Erythroblast (primary cell): ENCODE measurements at regions not wholly inside any gene's neighbourhood (a gene's known extent, or its start where the extent isn't known, plus 50 kb on each side); places are given as distances from the start of the nearest gene placed in this dataset.

Source experiments
- GATA1 ChIP-seq: IDR thresholded peaks from 2 replicates; pipeline ENCODE4 v1.6.1; 2011; ENCODE audit warnings: low read depth, mild to moderate bottlenecking, control low read depth, low read length, moderate library complexity
- POLR2A ChIP-seq: IDR thresholded peaks from 2 replicates; pipeline ENCODE4 v1.6.1; 2011; ENCODE audit warnings: mild to moderate bottlenecking, low read length

- no peak for TF ChIP-seq POLR2A
- no peak for TF ChIP-seq GATA1
Observed at GRCh38 chr11:19338375-19338774, 97.6 kb upstream of the E2F8 start.
